Activated CD8-positive, alpha-beta memory T cell treated with anti-CD3 and anti-CD28 coated beads, Interleukin-2, amount 50 U/mL, for 24 hours (primary cell): ENCODE measurements at regions not wholly inside any gene's neighbourhood (a gene's known extent, or its start where the extent isn't known, plus 50 kb on each side); places are given as distances from the start of the nearest gene placed in this dataset.

Source experiments
- DNase-seq: peaks from one replicate; pipeline ENCODE4 v3.0.0-alpha.2; 2020; ENCODE audit errors: extremely low read depth

- DNase-seq, result no peak
Observed at GRCh38 chr2:193751299-193751698, 1556.6 kb upstream of the TMEFF2 start.

- no peak for DNase-seq
Observed at GRCh38 chr2:193749485-193749884, 1554.8 kb upstream of the TMEFF2 start.

DNA sequence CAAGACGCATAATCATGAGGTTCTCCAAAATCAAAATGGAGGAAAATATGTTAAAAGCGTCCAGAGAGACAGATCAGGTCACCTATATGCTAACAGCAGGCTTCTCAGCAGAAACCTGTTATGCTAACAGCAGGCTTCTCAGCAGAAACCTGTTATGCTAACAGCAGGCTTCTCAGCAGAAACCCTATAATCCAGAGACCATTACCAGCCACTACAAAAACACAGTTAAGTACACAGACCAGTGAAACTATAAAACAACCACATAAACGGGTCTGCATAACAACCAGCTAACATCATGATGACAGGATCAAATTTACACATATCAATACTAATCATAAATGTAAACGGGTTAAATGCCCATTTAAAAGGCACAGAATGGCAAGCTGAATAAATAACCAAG lies 1548.4 kb upstream of the TMEFF2 start:
- no peak for DNase-seq

DNA sequence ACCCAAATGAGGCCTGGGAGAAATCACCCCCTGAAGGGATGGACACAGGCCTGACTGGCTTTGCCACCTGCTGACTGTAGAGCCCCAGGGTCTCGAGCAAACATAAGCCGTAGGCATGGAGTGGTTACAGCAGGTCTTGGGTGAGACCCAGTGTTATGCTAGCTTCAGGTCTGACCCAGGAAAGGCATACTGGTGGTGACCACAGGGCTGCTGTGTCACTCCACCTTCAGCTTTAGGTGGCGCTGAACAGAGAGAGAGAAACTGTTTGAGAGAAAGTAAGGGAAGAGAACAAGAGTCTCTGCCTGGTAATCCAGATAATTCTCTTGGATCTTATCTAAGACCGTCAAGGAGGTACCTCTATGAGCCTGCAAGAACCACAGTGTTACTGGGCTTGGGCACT lies 1544.2 kb upstream of the TMEFF2 start:
- no peak for DNase-seq

- no peak for DNase-seq
Observed at GRCh38 chr2:193712912-193713311, 1518.2 kb upstream of the TMEFF2 start.

- no peak for DNase-seq
Observed at GRCh38 chr2:193703411-193703810, 1508.7 kb upstream of the TMEFF2 start.

GRCh38 chr2:193701484-193701883 lies 1506.8 kb upstream of the TMEFF2 start:
- DNase-seq, result no peak

DNA sequence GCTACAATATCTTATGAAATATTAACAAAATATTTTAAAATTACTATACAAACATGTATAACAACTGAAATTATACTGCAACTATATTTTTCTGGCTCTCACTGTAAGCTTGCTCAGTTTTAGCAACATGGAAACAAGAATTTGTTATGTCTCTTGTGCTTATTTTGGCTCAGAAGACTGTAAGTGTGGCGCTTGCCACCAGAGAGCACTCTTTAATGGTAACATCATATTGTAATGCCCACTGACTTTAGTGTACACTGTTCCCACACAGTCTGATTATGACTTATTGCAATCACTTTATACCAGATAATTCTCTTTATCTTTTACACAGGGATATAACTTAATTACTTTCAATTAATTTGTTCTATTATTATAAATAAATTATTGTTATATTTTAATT lies 1500.6 kb upstream of the TMEFF2 start:
- no peak for DNase-seq

DNA sequence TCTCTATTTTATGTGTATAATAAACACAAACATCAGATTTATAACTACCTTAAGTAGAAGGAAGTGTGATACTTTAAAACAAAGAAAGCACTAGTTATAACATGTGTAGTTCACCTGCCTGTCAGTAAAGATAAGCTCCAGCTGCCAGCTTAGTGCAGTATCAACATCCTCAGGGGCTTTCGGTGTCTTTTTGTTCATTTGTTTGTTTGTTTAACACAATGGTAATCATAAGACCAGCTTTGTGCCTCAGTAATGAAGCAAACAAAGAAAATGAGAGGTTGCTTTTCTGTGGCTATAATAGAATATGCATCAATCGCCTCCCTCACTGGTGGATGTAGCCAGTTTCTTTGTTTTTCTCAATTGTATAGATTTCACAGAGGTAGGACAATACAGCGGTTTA lies 1499.0 kb upstream of the TMEFF2 start:
- DNase-seq, result no peak

- DNase-seq, result no peak
Observed at GRCh38 chr2:193690572-193690971, 1495.8 kb upstream of the TMEFF2 start.

DNA sequence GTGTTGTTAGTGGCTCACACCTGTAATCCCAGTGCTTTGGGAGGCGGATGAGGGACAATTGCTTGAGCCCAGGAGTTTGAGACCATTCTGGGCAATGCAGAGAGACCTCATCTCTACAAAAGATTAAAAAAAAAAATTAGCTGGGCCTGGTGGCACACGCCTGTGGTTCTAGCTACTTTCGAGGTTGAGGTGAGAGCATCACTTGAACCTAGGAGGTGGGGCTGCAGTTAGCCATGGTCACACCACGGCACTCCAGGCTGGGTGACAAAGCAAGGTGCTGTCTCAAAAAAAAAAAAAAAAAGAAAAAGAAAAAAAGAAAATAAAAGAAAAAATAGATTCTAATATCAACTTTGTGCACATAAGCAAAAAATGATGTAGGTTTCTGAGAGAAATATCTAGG lies 1492.5 kb upstream of the TMEFF2 start:
- no peak for DNase-seq

DNA sequence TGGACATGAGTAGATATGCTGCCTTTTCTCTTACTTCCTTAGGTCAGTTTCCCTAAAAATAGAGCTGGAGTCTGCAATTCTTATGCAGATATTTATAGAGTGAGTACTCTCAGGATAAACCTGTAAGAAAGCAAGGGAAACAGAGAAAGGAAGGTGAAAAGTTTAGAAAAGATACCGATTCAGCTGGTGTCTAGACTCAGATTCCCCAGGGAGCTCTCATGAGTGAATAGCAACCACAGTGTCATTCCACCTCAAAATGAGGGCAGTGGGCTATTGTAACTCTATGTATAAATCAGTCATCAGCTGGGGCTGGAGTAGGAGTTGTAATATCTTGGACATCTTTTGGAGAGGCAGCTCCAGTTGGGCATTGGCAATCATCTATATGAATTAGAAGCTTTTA lies 1485.1 kb upstream of the TMEFF2 start:
- DNase-seq, result no peak

- DNase-seq, result no peak
Observed at GRCh38 chr2:193670478-193670877, 1475.7 kb upstream of the TMEFF2 start.

DNA sequence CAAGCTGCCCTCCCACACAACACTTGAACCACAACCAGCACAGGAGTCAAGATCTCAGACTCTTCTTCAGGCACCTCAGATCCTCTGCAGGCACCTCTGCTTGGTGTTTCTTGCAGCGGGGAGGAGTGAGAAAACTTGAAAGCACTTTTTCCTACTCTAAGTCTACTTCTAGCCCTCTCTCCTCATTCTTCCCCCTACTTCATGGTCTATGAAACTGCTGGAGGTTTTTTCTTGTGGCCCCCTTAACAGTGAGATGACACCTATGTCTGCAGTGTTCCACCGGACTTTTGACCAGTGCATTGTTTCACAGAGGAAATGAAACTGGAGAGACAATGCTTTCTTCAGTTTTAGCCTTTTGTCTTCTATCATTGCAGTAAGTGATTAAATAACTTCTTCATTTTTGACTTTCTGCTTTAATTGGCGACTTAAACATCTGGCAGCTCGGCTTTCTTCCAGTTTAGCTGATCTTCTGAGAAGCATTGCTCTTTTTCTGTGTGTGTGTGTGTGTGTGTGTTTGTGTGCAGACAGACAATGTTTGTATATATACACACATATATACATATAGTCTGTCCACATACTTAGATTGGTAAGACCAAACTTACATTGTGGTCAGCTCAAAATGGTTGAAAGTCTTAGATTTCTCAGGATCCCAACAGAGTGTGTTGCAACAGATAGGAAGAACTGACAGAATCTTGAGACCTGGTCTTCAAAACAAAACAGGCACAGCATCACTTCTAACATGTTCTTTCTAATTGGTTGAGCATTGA lies 1474.0 kb upstream of the TMEFF2 start:
- no peak for DNase-seq

GRCh38 chr2:193627927-193628272 lies 1433.2 kb upstream of the TMEFF2 start:
- no peak for DNase-seq

- no peak for DNase-seq
Observed at GRCh38 chr2:193627187-193627926, 1432.6 kb upstream of the TMEFF2 start.

DNA sequence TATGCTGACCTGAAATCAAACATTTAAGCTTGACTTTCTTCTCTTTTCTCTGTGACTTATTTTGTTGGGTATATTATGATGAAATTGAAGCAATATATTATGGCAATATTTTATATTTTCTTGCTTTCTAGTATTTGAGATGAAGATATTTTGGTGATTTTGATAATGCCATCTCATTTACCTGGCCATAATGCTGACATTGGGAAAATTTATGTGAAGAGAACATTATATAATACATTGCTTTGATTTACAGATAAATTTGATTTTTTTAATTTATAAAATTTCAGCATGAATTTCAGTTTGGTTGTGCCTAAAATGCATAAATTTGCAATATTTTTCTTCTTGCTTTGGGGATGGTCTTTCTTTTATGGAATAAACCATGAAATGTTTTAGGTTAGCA lies 1413.7 kb upstream of the TMEFF2 start:
- no peak for DNase-seq

DNA sequence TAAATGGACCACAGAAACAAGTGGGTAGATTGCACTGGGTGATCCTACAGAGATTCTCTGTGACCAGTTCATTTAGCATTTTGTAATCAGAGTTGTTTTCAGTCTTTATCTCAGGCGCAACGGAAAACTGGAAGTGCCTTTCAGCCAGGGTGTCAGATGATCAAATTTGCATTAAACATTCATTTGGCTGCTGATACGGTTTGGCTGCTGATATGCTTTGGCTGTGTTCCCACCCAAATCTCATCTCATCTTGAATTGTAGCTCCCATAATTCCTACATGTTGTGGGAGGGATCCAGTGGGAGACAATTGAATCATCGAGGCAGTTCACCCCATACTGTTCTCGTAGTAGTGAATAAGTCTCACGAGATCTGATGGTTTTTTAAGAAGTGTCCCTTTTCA lies 1396.1 kb upstream of the TMEFF2 start:
- no peak for DNase-seq

GRCh38 chr2:193584522-193584938 lies 1389.8 kb upstream of the TMEFF2 start:
- DNase-seq, result no peak

- no peak for DNase-seq
Observed at GRCh38 chr2:193583638-193584400, 1389.1 kb upstream of the TMEFF2 start.

DNA sequence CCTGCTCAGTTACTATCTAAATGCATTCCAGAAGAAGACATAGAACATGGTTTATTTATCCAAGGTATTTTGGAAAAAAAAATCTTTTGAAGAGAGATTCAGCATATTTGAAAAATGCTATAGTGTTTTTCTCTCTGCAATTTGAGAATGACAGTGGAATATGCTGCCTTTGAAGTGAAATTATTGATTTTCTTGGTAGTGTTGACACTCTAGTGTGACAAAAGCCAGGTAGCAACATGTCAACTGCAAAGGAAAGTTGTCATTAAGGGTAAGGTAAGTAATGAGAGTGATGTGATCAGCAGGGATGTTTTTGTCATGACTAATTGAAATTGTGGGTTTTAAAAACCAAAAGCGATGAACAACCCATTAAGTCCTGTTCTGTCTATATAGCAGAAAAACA lies 1387.1 kb upstream of the TMEFF2 start:
- no peak for DNase-seq

- no peak for DNase-seq
Observed at GRCh38 chr2:193580176-193580950, 1385.6 kb upstream of the TMEFF2 start.
